B cell (primary cell): ENCODE measurements at regions not wholly inside any gene's neighbourhood (a gene's known extent, or its start where the extent isn't known, plus 50 kb on each side); places are given as distances from the start of the nearest gene placed in this dataset.

Source experiments
- EZH2 ChIP-seq: IDR thresholded peaks from 2 replicates; pipeline ENCODE4 v1.6.1; 2012; ENCODE audit warnings: borderline replicate concordance, low read depth, mild to moderate bottlenecking, moderate library complexity, low read length; ENCODE audit not compliant: insufficient read depth, poor library complexity, severe bottlenecking
- TF ChIP-seq, protein P1 (sequence below): fragments of 200-600 bp; IDR thresholded peaks from one replicate; pipeline ENCODE4 v1.8.0; 2022; ENCODE audit warnings: antibody characterized with exemption, mild to moderate bottlenecking

- TF ChIP-seq, protein P1, sequence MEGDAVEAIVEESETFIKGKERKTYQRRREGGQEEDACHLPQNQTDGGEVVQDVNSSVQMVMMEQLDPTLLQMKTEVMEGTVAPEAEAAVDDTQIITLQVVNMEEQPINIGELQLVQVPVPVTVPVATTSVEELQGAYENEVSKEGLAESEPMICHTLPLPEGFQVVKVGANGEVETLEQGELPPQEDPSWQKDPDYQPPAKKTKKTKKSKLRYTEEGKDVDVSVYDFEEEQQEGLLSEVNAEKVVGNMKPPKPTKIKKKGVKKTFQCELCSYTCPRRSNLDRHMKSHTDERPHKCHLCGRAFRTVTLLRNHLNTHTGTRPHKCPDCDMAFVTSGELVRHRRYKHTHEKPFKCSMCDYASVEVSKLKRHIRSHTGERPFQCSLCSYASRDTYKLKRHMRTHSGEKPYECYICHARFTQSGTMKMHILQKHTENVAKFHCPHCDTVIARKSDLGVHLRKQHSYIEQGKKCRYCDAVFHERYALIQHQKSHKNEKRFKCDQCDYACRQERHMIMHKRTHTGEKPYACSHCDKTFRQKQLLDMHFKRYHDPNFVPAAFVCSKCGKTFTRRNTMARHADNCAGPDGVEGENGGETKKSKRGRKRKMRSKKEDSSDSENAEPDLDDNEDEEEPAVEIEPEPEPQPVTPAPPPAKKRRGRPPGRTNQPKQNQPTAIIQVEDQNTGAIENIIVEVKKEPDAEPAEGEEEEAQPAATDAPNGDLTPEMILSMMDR: no peak
- no peak for TF ChIP-seq EZH2
Observed at GRCh38 chr1:193558491-193559028, 372.1 kb upstream of the B3GALT2 start.
